Stomach (tissue), 4 donors: ENCODE measurements at regions not wholly inside any gene's neighbourhood (a gene's known extent, or its start where the extent isn't known, plus 50 kb on each side); places are given as distances from the start of the nearest gene placed in this dataset.

Source experiments
- CTCF ChIP-seq, 7 experiments: fragments of 450-650 bp in 4 of 7; fragments of 200-600 bp in 3 of 7; sonication (generic) in 3 of 7; IDR thresholded peaks; one replicate each; pipeline ENCODE4 v1.5.1; 2016 to 2019; ENCODE audit warnings: antibody characterized with exemption in 7 of 7, control low read depth in 2 of 7, mild to moderate bottlenecking in 1 of 7
- POLR2A ChIP-seq, 4 donors: fragments of 450-650 bp; IDR thresholded peaks; one replicate each; pipeline ENCODE4 v1.6.1; 2016; ENCODE audit warnings: antibody characterized with exemption in 4 of 4, control low read depth in 2 of 4, mild to moderate bottlenecking in 1 of 4, moderate library complexity in 1 of 4

- TF ChIP-seq CTCF (IDR thresholded peaks at IDR 0.05) (no peak), POLR2A (IDR thresholded peaks at IDR 0.05) (no peak)
Measured at GRCh38 chr16:73279451-73279850, 231.5 kb upstream of the ZFHX3 start.
